ENCODE measurements at regions not wholly inside any gene's neighbourhood (a gene's known extent, or its start where the extent isn't known, plus 50 kb on each side); places are given as distances from the start of the nearest gene placed in this dataset.
A peak's percentile ranks its signal among the peaks of the same experiment; 100 is the strongest.

DNA sequence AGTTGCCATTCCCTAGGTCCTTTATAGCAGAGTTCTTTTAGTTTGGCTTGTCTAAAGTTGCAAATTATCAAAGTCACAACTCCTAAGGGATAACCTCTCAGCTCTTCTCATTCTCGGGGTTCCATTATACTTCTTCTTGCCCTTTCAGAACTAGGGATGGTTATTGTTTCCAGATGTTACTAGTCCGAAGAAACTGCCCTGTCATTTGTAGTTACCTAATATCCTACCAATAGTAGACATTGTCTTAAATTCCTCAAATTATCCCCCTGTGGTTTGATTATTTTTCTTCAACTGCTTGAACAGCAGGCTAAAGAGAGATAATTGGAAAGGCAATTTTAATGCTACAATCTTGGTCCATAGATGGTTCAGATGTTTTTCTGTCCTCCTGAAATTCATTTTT, 709.8 kb downstream of the KCTD16 start:
- H3K36me3 ChIP-seq (ENCODE audit: low read depth) = no peaks in the 10 kb centered on the region
- no peak for ATAC-seq
- H3K9me3 ChIP-seq = no peaks in the 10 kb centered on the region
- TF ChIP-seq, protein P1, sequence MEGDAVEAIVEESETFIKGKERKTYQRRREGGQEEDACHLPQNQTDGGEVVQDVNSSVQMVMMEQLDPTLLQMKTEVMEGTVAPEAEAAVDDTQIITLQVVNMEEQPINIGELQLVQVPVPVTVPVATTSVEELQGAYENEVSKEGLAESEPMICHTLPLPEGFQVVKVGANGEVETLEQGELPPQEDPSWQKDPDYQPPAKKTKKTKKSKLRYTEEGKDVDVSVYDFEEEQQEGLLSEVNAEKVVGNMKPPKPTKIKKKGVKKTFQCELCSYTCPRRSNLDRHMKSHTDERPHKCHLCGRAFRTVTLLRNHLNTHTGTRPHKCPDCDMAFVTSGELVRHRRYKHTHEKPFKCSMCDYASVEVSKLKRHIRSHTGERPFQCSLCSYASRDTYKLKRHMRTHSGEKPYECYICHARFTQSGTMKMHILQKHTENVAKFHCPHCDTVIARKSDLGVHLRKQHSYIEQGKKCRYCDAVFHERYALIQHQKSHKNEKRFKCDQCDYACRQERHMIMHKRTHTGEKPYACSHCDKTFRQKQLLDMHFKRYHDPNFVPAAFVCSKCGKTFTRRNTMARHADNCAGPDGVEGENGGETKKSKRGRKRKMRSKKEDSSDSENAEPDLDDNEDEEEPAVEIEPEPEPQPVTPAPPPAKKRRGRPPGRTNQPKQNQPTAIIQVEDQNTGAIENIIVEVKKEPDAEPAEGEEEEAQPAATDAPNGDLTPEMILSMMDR (IDR thresholded peaks at IDR 0.05) = no peak
- no peak for DNase-seq
- no peaks in the 10 kb centered on the region for H3K4me1 ChIP-seq (ENCODE audit: low read depth)
- no peak overlapping the region for H3K4me3 ChIP-seq
- intact Hi-C loops (cut with DNase I, micrococcal nuclease) = no loop called here

DNA sequence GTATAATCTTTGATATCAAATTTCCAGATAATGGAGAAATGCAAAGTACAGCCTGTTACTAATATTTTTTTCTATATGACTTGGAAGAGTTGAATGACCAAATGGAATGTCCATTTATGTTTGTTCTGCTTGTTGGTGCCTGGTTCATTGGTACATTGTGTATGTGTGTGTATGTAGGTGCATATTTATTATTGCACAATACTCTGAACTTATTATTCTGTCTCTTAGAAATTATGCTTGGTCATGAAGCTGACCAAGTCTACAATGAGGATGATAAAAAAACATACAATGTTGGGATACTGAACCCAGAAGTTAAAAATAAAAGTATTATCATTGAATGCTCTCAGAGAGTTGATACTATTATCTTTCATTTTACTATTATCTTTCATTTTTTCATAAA, 706.3 kb downstream of the KCTD16 start:
- Histone ChIP-seq H3K9me3 (no peaks in the 10 kb centered on the region), H3K4me3 (no peak overlapping the region), H3K36me3 (ENCODE audit: low read depth) (no peaks in the 10 kb centered on the region), H3K4me1 (ENCODE audit: low read depth) (no peaks in the 10 kb centered on the region)
- TF ChIP-seq, protein P1 (IDR thresholded peaks at IDR 0.05) = no peak
- DNase-seq (no peak), ATAC-seq (no peak)
- intact Hi-C loops (cut with DNase I, micrococcal nuclease) = no loop called here

DNA sequence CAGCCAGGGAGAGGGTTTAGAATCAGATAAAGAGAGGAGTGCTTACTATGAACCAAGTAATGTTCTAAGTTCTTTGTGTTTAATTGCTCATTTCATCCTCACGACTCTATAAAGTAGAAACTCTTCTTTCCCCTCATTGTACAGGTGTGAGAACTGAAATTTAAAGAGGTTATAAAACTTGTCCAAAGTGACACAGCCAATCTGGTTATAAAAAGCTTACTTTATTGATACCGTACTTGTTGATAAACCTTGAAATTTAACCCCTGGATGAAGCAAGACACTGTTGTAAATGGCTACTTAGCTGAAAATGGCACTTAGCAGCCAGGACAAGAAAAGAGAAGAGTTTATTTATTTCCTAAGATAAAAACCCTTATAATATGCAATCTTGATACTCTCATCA, 702.4 kb downstream of the KCTD16 start:
- Histone ChIP-seq H3K9me3 (no peaks in the 10 kb centered on the region), H3K4me3 (no peak overlapping the region), H3K4me1 (ENCODE audit: low read depth) (no peaks in the 10 kb centered on the region), H3K36me3 (ENCODE audit: low read depth) (no peaks in the 10 kb centered on the region)
- ATAC-seq = peak; percentile 48
- DNase-seq = no peak
- TF ChIP-seq, protein P1 (IDR thresholded peaks at IDR 0.05) = no peak
- intact Hi-C loops (cut with DNase I, micrococcal nuclease) = no loop called here

DNA sequence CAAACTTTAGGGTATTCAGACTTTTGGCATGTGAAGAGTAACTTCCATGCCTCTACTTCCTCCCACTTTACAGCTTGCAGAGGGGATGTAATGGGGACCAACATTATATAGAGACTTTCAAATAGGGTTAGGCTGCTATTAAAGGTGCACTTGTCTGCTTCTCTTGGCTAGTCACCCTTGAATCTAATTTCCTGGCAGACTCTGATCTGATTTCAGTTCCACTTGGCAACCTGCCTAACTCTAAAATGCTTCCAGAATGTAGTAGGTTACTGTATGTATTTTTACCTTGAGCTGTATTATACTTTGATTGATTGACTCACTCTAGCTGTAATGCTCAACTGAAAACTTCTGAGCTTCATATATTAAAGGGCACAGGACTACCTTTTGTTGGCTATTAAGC, 693.4 kb downstream of the KCTD16 start:
- ATAC-seq (peak; percentile 10), DNase-seq (peak in 1 of 3 donors; percentile 32)
- TF ChIP-seq, protein P1 (IDR thresholded peaks at IDR 0.05) = no peak
- H3K36me3 ChIP-seq (ENCODE audit: low read depth) = no peaks in the 10 kb centered on the region
- intact Hi-C loops (cut with DNase I, micrococcal nuclease) = no loop called here
- H3K9me3 ChIP-seq = no peaks in the 10 kb centered on the region
- H3K4me3 ChIP-seq = no peak overlapping the region
- no peaks in the 10 kb centered on the region for H3K4me1 ChIP-seq (ENCODE audit: low read depth)

DNA sequence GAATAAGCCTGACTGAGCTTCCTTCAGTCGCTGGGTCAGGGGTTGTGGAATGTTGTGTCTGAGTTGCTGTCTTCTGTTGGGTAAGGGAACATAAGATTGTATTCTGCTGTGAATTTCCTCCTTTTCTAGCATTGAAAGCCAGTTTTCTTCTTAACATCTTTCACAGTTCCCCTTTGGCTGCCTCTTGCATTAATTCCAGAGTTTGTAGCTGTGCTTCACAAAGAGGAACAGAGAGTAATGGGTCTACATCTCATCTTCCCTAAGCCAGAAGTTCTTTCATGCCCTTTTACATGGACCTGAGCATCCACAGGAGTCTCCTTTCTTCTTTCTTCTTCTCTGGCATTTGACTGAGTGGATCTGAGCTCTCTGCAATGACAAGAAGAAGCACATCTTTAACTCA, 686.8 kb downstream of the KCTD16 start:
- DNase-seq (no peak), ATAC-seq (no peak)
- Histone ChIP-seq H3K36me3 (ENCODE audit: low read depth) (no peaks in the 10 kb centered on the region), H3K9me3 (no peaks in the 10 kb centered on the region), H3K4me1 (ENCODE audit: low read depth) (no peaks in the 10 kb centered on the region), H3K4me3 (no peak overlapping the region)
- TF ChIP-seq, protein P1 (IDR thresholded peaks at IDR 0.05) = no peak
- intact Hi-C loops (cut with DNase I, micrococcal nuclease) = no loop called here

DNA sequence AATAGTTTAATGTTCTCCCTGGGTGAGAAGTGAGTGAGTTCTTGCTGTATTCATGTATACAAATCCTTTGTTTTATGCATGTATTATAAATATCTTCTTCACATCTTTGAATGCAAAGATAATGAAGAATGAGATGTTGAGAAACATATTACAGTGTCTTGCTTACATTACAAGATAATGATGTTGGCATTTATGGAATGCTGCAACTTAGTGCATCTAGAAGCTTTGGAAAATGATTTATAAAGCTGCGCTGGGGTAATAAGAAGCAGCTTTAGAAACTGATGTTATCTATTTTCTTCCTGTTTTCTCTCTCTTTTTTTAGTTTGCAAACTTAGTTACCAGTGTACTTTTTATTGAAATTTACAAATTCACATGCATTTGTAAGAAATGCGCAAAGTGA, 673.4 kb downstream of the KCTD16 start:
- DNase-seq = no peak
- TF ChIP-seq, protein P1 (IDR thresholded peaks at IDR 0.05) = no peak
- Histone ChIP-seq H3K4me1 (ENCODE audit: low read depth) (no peaks in the 10 kb centered on the region), H3K36me3 (ENCODE audit: low read depth) (no peaks in the 10 kb centered on the region), H3K4me3 (no peak overlapping the region), H3K9me3 (peaks cover 3% of the 10 kb centered on the region)
- intact Hi-C loops (cut with DNase I, micrococcal nuclease) = no loop called here
- no peak for ATAC-seq
